ENCODE measurements at regions not wholly inside any gene's neighbourhood (a gene's known extent, or its start where the extent isn't known, plus 50 kb on each side); places are given as distances from the start of the nearest gene placed in this dataset.

GRCh38 chr2:36060133-36060532 lies 295.4 kb upstream of the CRIM1 start:
- no peak overlapping the region for H3K4me3 ChIP-seq (replicated peaks; ENCODE audit: low read depth, low read length)
- no peak for TF ChIP-seq CTCF (IDR thresholded peaks at IDR 0.05; ENCODE audit: low read length, missing control alignments)
- no peak for DNase-seq (ENCODE audit: low read depth)

- H3K4me3 ChIP-seq (replicated peaks; ENCODE audit: low read depth, low read length), result no peak overlapping the region
- no peak for DNase-seq (ENCODE audit: low read depth)
- no peak for TF ChIP-seq CTCF (IDR thresholded peaks at IDR 0.05; ENCODE audit: low read length, missing control alignments)
These were observed 295.9 kb upstream of the CRIM1 start for GRCh38 chr2:36059691-36060090.

DNA sequence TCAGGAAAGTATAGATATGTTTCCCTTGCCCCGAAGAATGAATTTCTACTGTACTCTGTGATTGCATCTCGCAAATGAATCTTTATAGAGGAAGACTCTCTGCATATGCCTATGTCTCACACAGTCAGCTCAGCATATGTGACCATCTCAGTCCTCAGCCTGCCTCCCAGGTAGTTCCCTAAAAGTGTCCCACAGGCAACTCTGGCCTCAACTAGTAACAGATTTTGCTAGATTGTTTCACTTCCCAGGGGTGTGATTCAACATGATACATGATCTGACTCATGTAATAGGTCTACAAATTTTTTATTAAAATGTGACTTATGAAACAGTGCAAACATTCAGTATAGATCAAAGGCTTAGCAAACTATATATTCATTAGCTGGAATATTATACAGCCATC lies 296.6 kb upstream of the CRIM1 start:
- no peak for TF ChIP-seq CTCF (IDR thresholded peaks at IDR 0.05; ENCODE audit: low read length, missing control alignments)
- H3K4me3 ChIP-seq (replicated peaks; ENCODE audit: low read depth, low read length), result no peak overlapping the region
- DNase-seq (ENCODE audit: low read depth), result no peak

GRCh38 chr2:36058076-36058475 lies 297.5 kb upstream of the CRIM1 start:
- no peak overlapping the region for H3K4me3 ChIP-seq (replicated peaks; ENCODE audit: low read depth, low read length)
- no peak for TF ChIP-seq CTCF (IDR thresholded peaks at IDR 0.05; ENCODE audit: low read length, missing control alignments)
- DNase-seq (ENCODE audit: low read depth), result no peak

DNA sequence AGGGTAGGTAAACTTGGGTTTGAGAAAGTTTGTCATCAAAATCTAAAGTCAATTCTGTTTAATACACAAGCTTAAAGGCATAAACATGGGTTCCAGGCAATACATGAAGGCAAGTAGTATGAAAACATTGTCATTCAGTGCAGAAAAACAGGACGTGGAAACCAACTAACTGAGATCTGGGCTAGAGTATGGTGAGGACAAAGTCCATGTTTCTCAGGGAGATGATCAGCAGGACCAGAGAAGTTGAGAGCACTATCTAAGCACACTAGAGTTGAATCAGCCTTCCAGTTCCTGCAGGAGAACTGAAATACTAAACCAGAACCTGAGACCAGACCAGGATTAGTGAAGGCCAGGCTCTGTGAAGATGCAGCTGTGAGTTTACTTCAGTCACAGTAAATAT lies 302.8 kb upstream of the CRIM1 start:
- DNase-seq (ENCODE audit: low read depth), result no peak
- H3K4me3 ChIP-seq (replicated peaks; ENCODE audit: low read depth, low read length), result no peak overlapping the region
- TF ChIP-seq CTCF (IDR thresholded peaks at IDR 0.05; ENCODE audit: low read length, missing control alignments), result no peak

DNA sequence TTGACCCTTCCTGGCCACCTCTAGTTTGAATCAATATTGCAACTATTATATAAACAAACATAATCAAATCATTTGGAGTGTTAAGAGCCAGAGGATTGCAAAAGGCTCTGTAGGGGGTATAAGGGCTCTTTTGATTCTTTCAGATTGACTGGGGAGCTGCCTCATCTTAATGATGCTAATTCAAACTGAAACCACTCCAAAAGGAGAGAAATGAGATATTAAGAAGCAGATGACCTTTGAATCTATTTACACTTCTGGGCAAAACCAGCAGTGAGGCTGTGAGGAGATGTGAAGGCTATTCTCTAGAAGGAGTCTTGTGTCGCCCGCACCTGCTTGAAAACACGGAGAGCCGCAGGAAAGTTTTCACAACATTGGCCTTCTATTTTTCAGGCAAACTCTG lies 311.2 kb upstream of the CRIM1 start:
- TF ChIP-seq CTCF (IDR thresholded peaks at IDR 0.05; ENCODE audit: low read length, missing control alignments), result no peak
- DNase-seq (ENCODE audit: low read depth), result no peak
- no peak overlapping the region for H3K4me3 ChIP-seq (replicated peaks; ENCODE audit: low read depth, low read length)

DNA sequence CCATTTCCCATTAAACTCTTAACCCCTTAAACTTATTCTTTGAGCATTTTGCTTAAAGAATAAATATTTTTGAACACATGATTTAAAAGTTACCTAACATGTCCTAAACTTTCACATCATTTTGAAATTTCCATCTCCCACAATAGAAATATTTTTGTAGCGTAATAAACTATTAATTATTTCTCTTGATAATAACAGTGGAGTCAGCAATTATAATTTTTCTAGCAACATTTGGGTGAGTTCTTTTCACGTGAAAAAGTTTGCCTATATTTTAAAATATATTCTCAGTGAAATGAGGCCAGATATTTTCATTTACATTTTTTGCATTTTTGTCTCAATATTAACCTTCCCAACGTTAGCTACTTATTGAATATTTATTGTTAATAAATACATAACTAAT lies 320.4 kb upstream of the CRIM1 start:
- no peak for TF ChIP-seq CTCF (IDR thresholded peaks at IDR 0.05; ENCODE audit: low read length, missing control alignments)
- H3K4me3 ChIP-seq (replicated peaks; ENCODE audit: low read depth, low read length), result no peak overlapping the region
- DNase-seq (ENCODE audit: low read depth), result no peak
